OCI-M2 (cell line): ENCODE measurements at regions not wholly inside any gene's neighbourhood (a gene's known extent, or its start where the extent isn't known, plus 50 kb on each side); places are given as distances from the start of the nearest gene placed in this dataset.

Source experiments
- DNase-seq: peaks from one replicate; lab custom pipeline; 2025; ENCODE audit not compliant: unreplicated experiment; lab: John Stamatoyannopoulos, UW

DNA sequence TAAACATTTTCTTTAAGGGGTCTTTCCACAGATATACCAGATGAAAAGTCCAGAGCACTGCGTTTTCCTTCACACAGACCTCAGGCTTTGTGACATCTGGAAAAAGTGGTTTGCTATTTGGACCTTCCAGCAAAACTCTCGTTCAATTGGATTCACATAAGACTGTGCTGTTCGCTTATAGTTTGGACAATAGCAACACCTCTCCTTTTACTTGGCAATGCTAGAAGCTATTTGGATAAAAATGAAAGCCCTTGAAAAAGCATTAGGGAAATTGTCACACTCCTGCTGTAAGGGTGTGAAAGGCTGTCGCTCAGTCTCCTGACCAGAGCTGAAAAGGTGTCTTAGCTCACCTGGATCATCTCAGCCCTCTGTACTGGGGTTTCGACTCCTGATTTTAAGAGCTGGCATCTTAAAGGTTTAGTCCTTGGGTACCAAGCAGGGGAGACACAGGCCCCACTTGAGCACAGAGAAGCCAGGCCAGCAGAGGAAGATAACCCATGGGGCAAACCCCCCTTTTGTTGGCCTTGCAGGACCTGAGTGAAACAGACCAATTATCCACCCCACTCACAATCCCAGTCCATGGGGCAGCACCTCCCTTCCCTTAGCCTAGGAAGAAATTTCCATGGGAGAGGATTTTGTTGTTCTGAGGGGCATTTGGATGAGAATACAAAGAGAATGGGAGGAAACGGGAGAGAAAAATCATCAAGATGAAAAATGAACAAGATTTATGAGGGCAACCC, 257.6 kb downstream of the DLEU7 start:
- DNase-seq: no peak

DNA sequence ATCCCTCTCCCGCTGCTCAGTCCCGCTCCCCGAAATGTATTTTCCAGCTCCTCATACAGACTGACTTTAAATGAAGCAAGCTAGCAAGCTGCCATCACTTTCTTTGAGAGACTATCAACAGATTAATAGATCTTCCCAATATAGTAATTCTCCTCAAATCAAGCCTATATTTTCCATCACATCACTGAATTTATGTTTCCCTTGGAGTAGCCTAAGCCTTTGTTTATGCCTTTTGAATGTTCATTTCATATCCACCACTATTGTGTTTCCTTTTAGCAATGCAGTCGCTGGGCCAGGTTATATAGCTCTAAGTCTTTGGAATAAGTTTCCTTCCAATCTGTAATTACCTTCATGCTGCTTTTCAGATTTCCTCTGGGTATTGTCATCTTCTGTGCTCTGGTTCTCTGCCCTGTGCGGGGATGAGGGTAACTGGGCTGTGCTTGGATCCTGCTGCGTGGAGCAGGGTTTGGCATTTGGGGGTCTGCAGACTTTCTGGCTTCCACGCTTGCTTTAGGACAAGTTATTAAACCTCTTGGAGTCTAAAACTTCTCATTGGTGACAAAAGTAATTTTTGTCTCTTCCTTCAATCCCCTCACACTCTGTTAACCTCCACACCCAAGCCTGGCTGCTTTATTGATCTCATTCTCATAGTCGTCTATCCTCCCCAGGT, 256.9 kb downstream of the DLEU7 start:
- no peak for DNase-seq

- DNase-seq: no peak
These were observed 256.4 kb downstream of the DLEU7 start for GRCh38 chr13:50587115-50587514.

DNA sequence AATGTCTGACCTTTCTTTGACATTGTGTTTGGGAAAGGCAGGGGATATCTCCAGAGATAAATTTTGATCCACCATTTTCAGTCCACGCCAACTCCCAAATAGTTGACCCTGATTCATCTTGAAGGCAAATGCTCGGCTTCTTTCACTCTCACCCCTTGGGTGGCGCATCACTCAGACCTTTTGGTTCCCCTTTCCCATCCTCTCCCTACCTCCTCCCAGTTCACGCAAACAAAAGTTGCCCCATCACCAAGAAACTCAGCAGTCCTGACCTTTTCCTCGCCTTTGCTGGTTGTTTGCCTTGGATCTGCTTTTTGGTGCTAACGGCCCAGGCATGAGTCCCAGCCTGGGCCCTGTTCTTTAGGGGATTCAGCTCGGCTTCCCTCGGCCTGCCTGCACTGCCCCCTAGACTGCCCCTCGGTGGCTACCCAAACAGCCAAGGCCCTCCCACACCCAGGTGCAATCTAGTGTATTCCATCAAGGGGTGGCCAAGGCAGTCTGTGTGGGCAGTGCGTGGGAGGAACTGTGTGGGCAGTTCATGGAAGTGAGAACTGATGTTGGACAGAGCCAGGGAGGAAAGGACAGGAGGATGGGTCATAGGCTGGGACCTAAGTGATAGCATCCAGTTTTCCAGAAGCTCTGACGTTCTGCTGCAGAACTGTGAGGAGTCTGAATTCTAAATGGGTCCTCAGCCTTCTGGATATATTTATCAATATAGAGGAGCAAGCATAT, 255.7 kb downstream of the DLEU7 start:
- DNase-seq: no peak

DNA sequence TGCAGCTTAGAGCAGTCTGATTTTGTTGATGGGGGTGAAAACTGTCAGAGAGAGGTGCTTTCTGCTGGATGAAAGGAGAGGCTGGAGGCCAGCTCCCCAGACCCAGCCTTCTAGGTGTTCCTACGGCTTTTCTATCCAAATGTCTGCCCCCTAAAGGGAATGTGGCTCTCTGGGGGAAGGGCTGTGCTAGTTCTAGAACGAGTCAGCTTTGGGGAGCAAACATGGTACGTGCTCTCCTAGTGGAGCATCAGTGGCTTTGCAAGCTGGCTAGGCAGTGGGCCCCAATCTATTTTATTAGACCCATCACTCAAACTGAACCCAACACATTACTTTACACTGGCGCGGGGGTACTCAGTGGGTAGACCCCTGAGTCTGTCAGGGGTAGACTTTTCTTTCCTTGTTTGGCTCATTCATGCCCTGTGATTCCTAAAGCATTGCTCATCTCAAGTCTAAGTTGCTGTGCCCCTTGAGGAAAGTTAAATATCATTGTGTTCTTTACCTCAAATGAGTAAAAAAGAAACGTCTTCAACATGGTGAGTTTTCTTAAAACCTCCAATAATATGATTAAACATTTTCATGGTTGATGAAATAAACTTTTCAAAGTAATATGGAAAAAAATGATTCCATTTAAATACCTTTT, 254.9 kb downstream of the DLEU7 start:
- DNase-seq: no peak

GRCh38 chr13:50589139-50589538, 254.4 kb downstream of the DLEU7 start:
- no peak for DNase-seq

DNA sequence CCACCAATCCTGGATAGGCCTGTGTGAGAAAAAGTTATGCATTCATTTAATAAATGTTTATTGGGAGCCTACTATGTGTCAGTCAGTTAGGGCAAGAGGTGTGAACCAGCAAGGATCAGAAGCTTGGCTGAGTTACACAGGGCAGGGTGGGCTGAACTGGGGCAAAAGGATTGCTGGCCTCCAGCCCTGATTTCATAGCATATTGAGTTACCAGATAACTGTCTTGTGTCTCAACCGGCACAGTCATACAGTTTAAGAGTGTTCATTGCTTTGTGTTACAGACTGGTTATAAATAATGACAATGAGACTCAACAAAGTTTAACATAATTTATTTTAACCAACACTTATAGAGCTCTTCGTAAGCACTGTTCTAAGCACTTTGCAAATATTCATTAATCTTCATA, 253.8 kb downstream of the DLEU7 start:
- DNase-seq: no peak

DNA sequence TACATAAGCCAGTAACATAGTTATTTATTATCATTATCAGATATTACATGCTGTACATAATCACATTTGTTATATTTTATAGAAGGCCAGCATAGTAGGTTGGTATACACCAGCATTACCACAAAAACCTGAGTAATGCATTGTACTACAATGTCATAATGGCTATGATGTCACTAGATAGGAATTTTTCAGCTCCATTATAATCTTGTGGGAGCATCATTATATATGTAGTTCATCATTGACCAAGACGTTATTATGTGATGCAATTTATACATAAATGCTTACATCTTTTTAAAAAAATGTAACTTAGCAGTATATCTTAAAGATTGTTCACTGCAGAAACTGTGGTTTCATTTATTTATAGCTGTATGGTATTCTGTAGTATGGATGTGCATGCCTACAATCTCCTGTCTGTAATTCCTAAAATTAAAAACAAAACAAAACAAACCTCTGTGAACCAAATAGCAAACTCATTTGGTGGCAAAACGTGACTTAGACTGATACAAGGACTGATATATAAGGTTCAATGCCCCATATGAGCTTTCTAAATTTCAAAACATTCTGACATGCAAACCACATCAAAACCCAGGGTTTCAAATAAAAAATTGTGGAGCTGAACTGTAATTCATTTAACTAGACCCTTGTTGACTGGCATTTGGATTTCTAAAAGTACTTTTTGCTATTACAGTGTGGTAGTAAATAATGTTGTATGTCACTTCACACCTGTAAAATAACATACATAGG, 250.9 kb downstream of the DLEU7 start:
- no peak for DNase-seq

- DNase-seq: no peak
These were observed 250.3 kb downstream of the DLEU7 start for GRCh38 chr13:50593207-50593606.

GRCh38 chr13:50594276-50595051, 249.0 kb downstream of the DLEU7 start:
- DNase-seq: no peak

GRCh38 chr13:50595196-50595595, 248.3 kb downstream of the DLEU7 start:
- no peak for DNase-seq

DNA sequence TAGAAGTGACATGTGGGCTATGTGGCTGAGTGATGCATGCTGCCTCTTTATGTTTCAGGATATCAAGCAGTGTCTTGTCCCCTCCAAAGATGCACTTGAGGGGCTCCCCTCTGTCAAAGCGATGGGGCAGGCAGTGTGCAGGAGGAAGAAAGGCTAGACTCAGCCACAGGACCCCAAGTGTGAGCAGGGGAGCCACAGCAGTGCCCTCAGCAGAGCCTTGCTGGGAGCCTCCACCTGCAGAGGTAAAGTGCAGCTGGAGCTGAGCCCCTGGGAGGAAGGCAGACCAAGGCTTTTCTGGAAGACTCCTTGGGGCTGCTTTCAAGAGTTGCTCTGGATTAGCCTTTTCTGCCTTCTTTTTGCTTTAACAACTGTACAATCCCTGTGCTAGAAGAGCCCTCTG, 247.3 kb downstream of the DLEU7 start:
- DNase-seq: no peak

DNA sequence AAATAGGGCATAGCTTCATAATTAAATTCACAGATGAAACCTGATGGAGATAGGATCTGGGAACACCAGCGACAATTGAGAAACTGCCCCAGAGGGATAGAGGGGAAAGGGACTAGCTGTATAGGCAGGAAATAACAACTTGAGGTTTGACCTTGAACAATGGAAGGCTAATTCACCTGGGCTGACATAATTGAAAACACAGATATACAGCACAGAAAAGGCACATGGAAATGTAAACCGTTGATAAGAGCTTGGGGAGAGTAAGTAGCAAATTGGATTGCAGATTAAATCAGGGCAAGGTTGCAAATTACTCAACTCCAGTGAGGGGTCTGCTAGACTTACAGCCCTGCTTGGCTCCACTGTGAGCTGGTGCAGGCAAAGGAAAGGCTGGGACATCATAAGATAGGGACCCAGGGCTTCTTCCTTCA, 246.7 kb downstream of the DLEU7 start:
- no peak for DNase-seq

GRCh38 chr13:50598338-50598737, 245.2 kb downstream of the DLEU7 start:
- no peak for DNase-seq

DNA sequence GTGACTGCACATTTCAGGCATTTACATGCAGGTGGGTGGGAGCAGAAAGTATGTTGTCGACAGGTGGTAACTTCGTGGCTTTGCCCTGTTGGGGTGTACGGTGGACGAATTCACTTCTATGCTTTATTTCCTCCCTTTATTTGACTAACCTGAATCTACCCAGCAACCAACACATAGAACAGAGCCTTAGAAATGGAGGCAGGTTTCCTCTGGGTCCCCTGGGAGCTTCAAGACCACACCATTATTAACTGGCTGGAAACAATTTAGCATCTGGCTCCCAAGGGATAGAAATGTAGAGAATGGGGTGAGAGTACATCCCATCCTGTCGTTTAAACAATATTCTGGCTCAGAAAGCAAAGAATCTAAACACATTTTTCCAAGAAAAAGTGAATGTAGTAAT, 244.4 kb downstream of the DLEU7 start:
- DNase-seq: no peak

DNA sequence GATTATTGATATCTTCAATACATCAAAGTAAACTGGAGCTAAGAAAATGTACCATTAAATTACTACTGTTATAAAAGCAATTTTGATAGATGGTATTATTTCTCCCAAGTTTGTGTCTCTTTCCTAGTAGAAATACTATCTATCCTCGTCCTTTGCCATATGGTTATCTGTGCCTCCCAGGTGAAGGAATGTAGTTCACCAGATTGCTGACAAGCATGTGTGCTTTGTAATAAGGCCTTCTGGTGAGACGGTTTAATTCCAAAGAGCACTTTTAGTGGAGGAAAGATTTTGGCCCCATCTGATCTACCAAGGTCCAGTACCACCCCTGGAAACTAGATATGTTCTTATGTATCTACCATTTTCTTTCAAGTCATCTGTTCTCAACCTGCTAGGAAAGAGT, 243.6 kb downstream of the DLEU7 start:
- DNase-seq: no peak

DNA sequence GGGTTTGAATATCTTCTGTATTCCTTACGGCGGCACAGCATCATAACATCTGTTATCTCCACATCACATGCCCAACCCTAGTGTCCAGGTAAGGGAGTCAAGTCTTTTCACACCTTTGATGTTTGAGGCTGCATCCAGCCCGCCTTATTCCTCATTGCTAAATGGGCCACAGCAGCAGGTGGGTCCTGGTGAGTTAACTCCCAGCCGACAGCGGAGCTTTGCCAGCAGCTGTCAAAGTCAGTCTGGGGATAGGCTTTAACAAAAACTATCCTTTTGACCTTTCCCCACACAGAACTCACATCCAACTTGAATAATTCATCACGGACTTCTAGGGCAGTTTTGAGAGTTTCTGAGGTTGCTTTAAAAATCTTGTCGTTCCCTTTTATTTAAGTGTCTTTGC, 235.1 kb downstream of the DLEU7 start:
- no peak for DNase-seq

GRCh38 chr13:50609011-50609410, 234.5 kb downstream of the DLEU7 start:
- no peak for DNase-seq

GRCh38 chr13:50610238-50610637, 233.3 kb downstream of the DLEU7 start:
- DNase-seq: no peak

DNA sequence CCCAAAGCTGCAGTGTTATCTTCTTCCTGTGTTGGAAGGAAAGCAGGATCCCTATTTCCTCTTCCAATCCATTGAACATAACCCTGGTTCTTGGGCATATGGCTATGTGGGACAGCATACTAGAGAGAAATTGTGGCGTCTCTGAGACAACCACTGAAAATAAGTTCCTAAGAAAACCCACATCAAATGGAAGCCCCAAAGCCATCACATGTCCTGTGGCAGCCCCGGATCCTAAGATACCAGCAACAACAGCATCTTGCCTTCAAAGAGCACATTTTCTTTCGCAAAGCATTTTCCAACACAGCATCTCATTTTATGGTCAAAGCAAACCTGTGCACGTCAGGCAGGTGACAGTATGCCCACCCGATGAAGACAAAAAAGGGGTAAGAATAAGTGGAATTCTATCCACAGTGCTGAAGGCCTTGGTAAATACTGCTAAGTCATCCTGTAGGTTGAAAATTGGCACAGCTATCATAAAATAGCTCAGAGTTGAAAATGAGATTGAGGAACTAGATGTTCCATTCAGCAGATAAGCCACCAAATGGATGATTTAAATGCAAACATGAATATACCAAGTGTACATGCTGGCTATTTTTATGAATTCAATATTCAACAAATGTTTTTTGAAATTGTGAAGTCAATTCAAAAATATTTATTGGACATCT, 232.2 kb downstream of the DLEU7 start:
- no peak for DNase-seq
